Tibial artery (tissue), 4 donors: ENCODE measurements at regions not wholly inside any gene's neighbourhood (a gene's known extent, or its start where the extent isn't known, plus 50 kb on each side); places are given as distances from the start of the nearest gene placed in this dataset.

ENCODE experiments used
- DNase-seq, 2 donors: peaks; one replicate each; pipeline ENCODE4 v3.0.0-alpha.2; 2019
- H3K27ac ChIP-seq, 2 donors: fragments of 200-600 bp; sonication (generic) in 1 of 2; 1 replicate in 1 of 2; 2 replicates in 1 of 2; pipeline ENCODE4 v1.5.1; 2018 to 2019; ENCODE audit warnings: mild to moderate bottlenecking in 1 of 2
- H3K27me3 ChIP-seq, 2 donors: fragments of 200-600 bp; sonication (generic) in 1 of 2; one replicate each; pipeline versions ENCODE4 v1.5.1 to v1.6.0; 2016 to 2019
- H3K36me3 ChIP-seq, 3 donors: fragments of 200-600 bp; sonication (generic) in 2 of 3; one replicate each; pipeline ENCODE4 v1.5.1; 2016 to 2019; ENCODE audit warnings: mild to moderate bottlenecking in 2 of 3
- H3K4me1 ChIP-seq, 4 donors: fragments of 200-600 bp; sonication (generic) in 2 of 4; 1 replicate in 3 of 4; 2 replicates in 1 of 4; pipeline ENCODE4 v1.5.1; 2016 to 2019
- H3K4me3 ChIP-seq, 2 donors: fragments of 200-600 bp; sonication (generic) in 1 of 2; 1 replicate in 1 of 2; 2 replicates in 1 of 2; pipeline ENCODE4 v1.5.1; 2018 to 2019; ENCODE audit warnings: mild to moderate bottlenecking in 2 of 2
- H3K9me3 ChIP-seq, 3 donors: fragments of 200-600 bp; sonication (generic) in 1 of 3; one replicate each; pipeline ENCODE4 v1.5.1; 2016 to 2019
- intact Hi-C: fragments of 100-400 bp; cut with DNase I; formaldehyde crosslinking; loops from one replicate; pipeline ENCODE4 v1.15.0; 2023; ENCODE audit warnings: low total_unique reads
- TF ChIP-seq, protein P1 (sequence below), 2 experiments: fragments of 200-600 bp in 1 of 2; fragments of 450-650 bp in 1 of 2; IDR thresholded peaks; one replicate each; pipeline ENCODE4 v1.5.1; 2017 to 2019; ENCODE audit warnings: antibody characterized with exemption in 2 of 2, mild to moderate bottlenecking in 1 of 2, moderate library complexity in 1 of 2

DNA sequence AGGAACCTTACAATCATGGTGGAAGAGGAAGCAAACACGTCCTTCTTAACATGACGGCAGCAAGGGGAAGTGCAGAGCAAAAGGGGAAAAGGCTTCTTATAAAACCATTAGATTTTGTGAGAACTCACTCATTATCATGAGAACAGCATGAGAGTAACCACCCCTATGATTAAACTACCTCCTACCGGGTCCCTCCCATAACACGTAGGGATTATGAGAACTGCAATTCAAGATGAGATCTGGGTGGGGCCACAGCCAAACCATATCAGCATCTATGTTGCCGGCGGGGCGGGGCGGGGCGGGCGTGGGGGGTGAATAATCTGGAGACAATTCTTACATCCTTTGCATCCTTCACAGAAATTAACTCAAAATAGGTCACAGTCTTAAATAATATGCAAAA, 58.8 kb upstream of the GFPT2 start:
- no peak overlapping the region for H3K27ac ChIP-seq
- no peaks in the 10 kb centered on the region for H3K27me3 ChIP-seq
- H3K4me1 ChIP-seq: no peaks in the 10 kb centered on the region
- TF ChIP-seq, protein P1, sequence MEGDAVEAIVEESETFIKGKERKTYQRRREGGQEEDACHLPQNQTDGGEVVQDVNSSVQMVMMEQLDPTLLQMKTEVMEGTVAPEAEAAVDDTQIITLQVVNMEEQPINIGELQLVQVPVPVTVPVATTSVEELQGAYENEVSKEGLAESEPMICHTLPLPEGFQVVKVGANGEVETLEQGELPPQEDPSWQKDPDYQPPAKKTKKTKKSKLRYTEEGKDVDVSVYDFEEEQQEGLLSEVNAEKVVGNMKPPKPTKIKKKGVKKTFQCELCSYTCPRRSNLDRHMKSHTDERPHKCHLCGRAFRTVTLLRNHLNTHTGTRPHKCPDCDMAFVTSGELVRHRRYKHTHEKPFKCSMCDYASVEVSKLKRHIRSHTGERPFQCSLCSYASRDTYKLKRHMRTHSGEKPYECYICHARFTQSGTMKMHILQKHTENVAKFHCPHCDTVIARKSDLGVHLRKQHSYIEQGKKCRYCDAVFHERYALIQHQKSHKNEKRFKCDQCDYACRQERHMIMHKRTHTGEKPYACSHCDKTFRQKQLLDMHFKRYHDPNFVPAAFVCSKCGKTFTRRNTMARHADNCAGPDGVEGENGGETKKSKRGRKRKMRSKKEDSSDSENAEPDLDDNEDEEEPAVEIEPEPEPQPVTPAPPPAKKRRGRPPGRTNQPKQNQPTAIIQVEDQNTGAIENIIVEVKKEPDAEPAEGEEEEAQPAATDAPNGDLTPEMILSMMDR (IDR thresholded peaks at IDR 0.05): no peak
- peaks cover 0 to 8% (median 0%) of the 10 kb centered on the region in 3 donors for H3K9me3 ChIP-seq
- intact Hi-C loops: no loop called here
- peak in 1 of 2 donors; percentile 11 for DNase-seq
- no peak overlapping the region for H3K4me3 ChIP-seq
- H3K36me3 ChIP-seq: no peaks in the 10 kb centered on the region

DNA sequence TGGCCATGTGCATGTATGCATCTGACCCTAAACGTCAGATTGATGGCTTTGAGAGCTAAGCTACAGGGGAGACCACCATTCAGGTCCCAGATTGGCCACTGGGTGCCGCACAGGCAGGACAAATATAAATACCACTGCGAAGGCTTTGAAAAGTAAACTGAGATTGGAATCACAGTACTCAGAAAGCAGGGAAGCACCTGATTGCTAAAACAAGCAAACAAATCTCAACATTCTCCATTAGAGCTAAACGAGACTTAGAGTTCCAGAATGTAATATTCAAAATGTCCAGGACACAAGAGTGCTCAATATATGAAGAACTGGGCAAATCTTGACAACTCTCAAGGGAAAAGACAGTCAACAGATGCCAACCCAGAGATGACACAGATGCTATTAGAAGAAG, 61.0 kb upstream of the GFPT2 start:
- Histone ChIP-seq H3K36me3 (no peaks in the 10 kb centered on the region), H3K27me3 (no peaks in the 10 kb centered on the region), H3K4me3 (no peak overlapping the region), H3K9me3 (peaks cover 0 to 8% (median 0%) of the 10 kb centered on the region in 3 donors), H3K27ac (no peak overlapping the region), H3K4me1 (no peaks in the 10 kb centered on the region)
- intact Hi-C loops: no loop called here
- TF ChIP-seq, protein P1 (IDR thresholded peaks at IDR 0.05): no peak
- peak in 1 of 2 donors; percentile 12 for DNase-seq

DNA sequence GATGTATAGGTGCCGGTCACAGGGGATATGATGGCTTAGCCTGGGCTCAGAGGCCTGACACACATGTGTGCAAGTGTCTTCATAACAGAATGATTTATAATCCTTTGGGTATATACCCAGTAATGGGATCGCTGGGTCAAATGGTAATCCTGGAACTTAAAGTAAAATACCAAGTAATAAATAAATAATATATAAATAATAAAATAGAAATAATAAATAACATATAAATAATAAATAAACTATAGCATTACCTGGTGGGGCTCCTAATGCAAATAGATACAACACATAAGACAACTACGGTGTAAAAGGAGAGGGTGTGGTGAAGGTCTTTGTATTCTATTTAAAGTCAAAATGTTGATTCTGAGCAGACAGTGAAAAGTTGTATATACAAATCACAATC, 68.5 kb upstream of the GFPT2 start:
- Histone ChIP-seq H3K4me1 (no peaks in the 10 kb centered on the region), H3K27me3 (no peaks in the 10 kb centered on the region), H3K36me3 (no peaks in the 10 kb centered on the region), H3K27ac (no peak overlapping the region), H3K9me3 (no peaks in the 10 kb centered on the region), H3K4me3 (no peak overlapping the region)
- no peak for DNase-seq
- TF ChIP-seq, protein P1 (IDR thresholded peaks at IDR 0.05): no peak
- intact Hi-C loops: no loop called here

DNA sequence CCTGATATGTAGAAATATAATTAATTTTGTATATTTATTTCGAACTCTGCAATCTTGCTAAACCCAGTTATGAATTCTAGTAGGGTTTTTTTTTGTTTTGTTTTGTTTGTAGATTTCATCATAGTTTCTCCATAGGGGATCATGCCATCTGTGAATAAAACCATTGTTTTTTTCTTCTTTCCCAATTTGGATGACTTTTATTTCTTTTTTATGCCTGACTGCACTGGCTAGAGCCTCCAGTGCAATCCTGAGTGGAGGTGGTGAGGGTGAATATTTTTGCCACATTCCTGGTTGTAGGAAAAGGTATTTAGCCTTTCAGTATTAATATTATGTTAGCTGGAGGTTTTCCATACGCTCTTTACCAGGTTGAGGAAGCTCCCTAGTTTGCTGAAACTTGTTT, 70.0 kb upstream of the GFPT2 start:
- Histone ChIP-seq H3K27ac (no peak overlapping the region), H3K9me3 (no peaks in the 10 kb centered on the region), H3K4me3 (no peak overlapping the region), H3K4me1 (no peaks in the 10 kb centered on the region), H3K27me3 (no peaks in the 10 kb centered on the region), H3K36me3 (no peaks in the 10 kb centered on the region)
- no peak for DNase-seq
- TF ChIP-seq, protein P1 (IDR thresholded peaks at IDR 0.05): no peak
- intact Hi-C loops: no loop called here

DNA sequence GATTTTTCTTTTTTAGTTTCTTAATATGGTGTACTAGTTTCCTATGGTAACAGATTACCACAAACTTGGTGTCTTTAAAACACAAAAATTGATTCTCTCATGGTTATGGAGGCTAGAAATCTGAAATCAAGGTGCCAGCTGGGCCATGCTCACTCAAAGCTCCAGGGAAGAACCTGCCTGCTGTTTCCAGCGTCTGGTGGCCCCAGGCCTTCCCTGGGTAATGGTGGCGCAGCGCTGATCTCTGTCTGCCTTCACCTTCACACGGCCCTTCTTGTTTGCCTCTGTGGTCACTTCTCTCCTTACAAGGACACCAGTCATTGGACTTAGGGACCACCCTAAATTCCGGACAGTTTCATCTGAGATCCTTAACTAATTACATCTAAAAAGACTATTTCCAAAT, 70.5 kb upstream of the GFPT2 start:
- no peak for DNase-seq
- intact Hi-C loops: no loop called here
- no peak overlapping the region for H3K4me3 ChIP-seq
- H3K36me3 ChIP-seq: no peaks in the 10 kb centered on the region
- TF ChIP-seq, protein P1 (IDR thresholded peaks at IDR 0.05): no peak
- H3K27ac ChIP-seq: no peak overlapping the region
- no peaks in the 10 kb centered on the region for H3K4me1 ChIP-seq
- H3K9me3 ChIP-seq: no peaks in the 10 kb centered on the region
- H3K27me3 ChIP-seq: no peaks in the 10 kb centered on the region

DNA sequence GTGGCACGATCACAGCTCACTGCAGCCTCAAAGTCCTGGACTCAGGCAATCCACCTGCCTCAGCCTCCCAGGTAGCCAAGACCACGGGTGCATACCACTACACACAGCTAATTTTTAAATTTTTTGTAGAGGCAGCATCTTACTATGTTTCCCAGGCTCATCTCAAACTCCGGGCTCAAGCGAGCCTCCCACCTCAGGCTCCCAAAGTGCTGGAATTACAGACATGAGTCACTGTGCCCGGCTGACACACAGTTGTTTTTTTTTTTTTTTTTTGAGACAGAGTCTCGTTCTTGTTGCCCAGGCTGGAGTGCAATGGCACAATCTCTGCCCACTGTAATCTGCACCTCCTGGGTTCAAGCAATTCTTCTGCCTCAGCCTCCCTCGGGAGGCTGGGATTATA, 70.1 kb upstream of the CNOT6 start:
- DNase-seq: no peak
- H3K9me3 ChIP-seq: no peaks in the 10 kb centered on the region
- no peaks in the 10 kb centered on the region for H3K4me1 ChIP-seq
- TF ChIP-seq, protein P1 (IDR thresholded peaks at IDR 0.05): no peak
- intact Hi-C loops: no loop called here
- no peak overlapping the region for H3K27ac ChIP-seq
- no peak overlapping the region for H3K4me3 ChIP-seq
- H3K36me3 ChIP-seq: no peaks in the 10 kb centered on the region
- H3K27me3 ChIP-seq: no peaks in the 10 kb centered on the region
